ENCODE measurements at regions not wholly inside any gene's neighbourhood (a gene's known extent, or its start where the extent isn't known, plus 50 kb on each side); places are given as distances from the start of the nearest gene placed in this dataset.

- no peak for DNase-seq (ENCODE audit: low read depth in 2 of 3, low spot score in 1 of 3)
Observed at GRCh38 chr11:127056338-127056971, 55.9 kb upstream of the KIRREL3 start.

- no peak for DNase-seq (ENCODE audit: low read depth in 2 of 3, low spot score in 1 of 3)
Observed at GRCh38 chr11:127055236-127055635, 54.7 kb upstream of the KIRREL3 start.

GRCh38 chr11:127054153-127054552 is 53.6 kb upstream of the KIRREL3 start:
- DNase-seq (ENCODE audit: low read depth in 2 of 3, low spot score in 1 of 3) = no peak

GRCh38 chr11:127052404-127052803 is 51.8 kb upstream of the KIRREL3 start:
- no peak for DNase-seq (ENCODE audit: low read depth in 2 of 3, low spot score in 1 of 3)
